HG03066 (cell line): ENCODE measurements at regions not wholly inside any gene's neighbourhood (a gene's known extent, or its start where the extent isn't known, plus 50 kb on each side); places are given as distances from the start of the nearest gene placed in this dataset.
"Not testable (repeated sequence)": the region's sequence is repeated elsewhere in the genome, so short reads cannot be mapped to it uniquely, and the experiment has no call there.

ENCODE experiments used
- ATAC-seq: cut with Tn5 transposase; IDR thresholded peaks from one replicate; pipeline ENCODE4 v1.9.1; 2021; ENCODE audit warnings: low read depth; ENCODE audit not compliant: unreplicated experiment

- no peak for ATAC-seq
Observed at GRCh38 chr4:43564591-43564990, 672.1 kb downstream of the GRXCR1 start.

- ATAC-seq, result no peak
Observed at GRCh38 chr4:43567644-43568043, 675.1 kb downstream of the GRXCR1 start.

- no peak for ATAC-seq
Observed at GRCh38 chr4:43586813-43587212, 694.3 kb downstream of the GRXCR1 start.

GRCh38 chr4:43587758-43588157 lies 695.2 kb downstream of the GRXCR1 start:
- no peak for ATAC-seq

GRCh38 chr4:43607400-43607799 lies 714.9 kb downstream of the GRXCR1 start:
- ATAC-seq, result no peak

- ATAC-seq, result no peak
Observed at GRCh38 chr4:43607827-43608461, 715.4 kb downstream of the GRXCR1 start.

GRCh38 chr4:43619219-43619618 lies 726.7 kb downstream of the GRXCR1 start:
- no peak for ATAC-seq

GRCh38 chr4:43637893-43638292 lies 745.4 kb downstream of the GRXCR1 start:
- not testable (repeated sequence) for ATAC-seq

GRCh38 chr4:43651991-43652390 lies 759.5 kb downstream of the GRXCR1 start:
- no peak for ATAC-seq

GRCh38 chr4:43659547-43659946 lies 767.0 kb downstream of the GRXCR1 start:
- ATAC-seq, result not testable (repeated sequence)

GRCh38 chr4:43672265-43672885 lies 776.2 kb downstream of the KCTD8 start:
- ATAC-seq, result not testable (repeated sequence)

GRCh38 chr4:43680421-43680820 lies 768.2 kb downstream of the KCTD8 start:
- ATAC-seq, result no peak

- no peak for ATAC-seq
Observed at GRCh38 chr4:43682551-43682950, 766.1 kb downstream of the KCTD8 start.

- no peak for ATAC-seq
Observed at GRCh38 chr4:43690116-43690515, 758.5 kb downstream of the KCTD8 start.

GRCh38 chr4:43693876-43694275 lies 754.7 kb downstream of the KCTD8 start:
- ATAC-seq, result no peak

GRCh38 chr4:43709443-43709842 lies 739.2 kb downstream of the KCTD8 start:
- ATAC-seq, result no peak

GRCh38 chr4:43716721-43717395 lies 731.8 kb downstream of the KCTD8 start:
- ATAC-seq, result no peak

GRCh38 chr4:43718369-43718768 lies 730.2 kb downstream of the KCTD8 start:
- ATAC-seq, result no peak

GRCh38 chr4:43732829-43733426 lies 715.7 kb downstream of the KCTD8 start:
- no peak for ATAC-seq

- ATAC-seq, result no peak
Observed at GRCh38 chr4:43742083-43742482, 706.5 kb downstream of the KCTD8 start.

GRCh38 chr4:43754566-43754965 lies 694.0 kb downstream of the KCTD8 start:
- ATAC-seq, result no peak
